ENCODE measurements at regions not wholly inside any gene's neighbourhood (a gene's known extent, or its start where the extent isn't known, plus 50 kb on each side); places are given as distances from the start of the nearest gene placed in this dataset.

DNA sequence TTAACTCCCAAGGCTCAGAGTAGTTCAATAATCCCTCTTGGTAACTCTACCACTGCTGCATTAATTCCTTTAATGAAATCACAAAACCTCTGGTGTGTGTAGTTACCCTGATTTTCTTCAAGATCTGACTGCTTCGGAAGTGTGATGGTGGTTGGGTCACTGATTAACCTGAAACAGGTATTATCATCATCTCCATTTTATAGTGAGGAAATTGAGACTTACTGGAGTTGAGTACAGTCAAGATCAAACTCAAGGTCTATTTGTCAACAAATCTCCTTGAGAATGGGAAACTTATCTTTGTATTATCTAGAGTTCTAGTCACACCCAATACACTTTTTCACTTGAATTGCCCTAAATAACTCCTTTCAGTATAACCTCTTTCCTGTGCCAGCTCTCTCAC is 233.5 kb downstream of the BTG1 start:
- H3K4me3 ChIP-seq (ENCODE audit: low read length in 2 of 2) = no peak overlapping the region
- intact Hi-C loops (cut with micrococcal nuclease) = no loop called here
- no peaks in the 10 kb centered on the region for H3K27me3 Mint-ChIP-seq
- no peak for DNase-seq
- CTCF ChIA-PET (ENCODE audit: partially characterized antibody) = no interaction called here
- peaks cover 4 to 17% (median 12%) of the 10 kb centered on the region in 4 donors for H3K4me1 Mint-ChIP-seq
- H3K9me3 ChIP-seq (ENCODE audit: control insufficient read depth in 1 of 2, low read length in 2 of 2) = no peaks in the 10 kb centered on the region
- H3K27me3 ChIP-seq (ENCODE audit: insufficient read depth, low read length) = no peaks in the 10 kb centered on the region
- H3K4me1 ChIP-seq (ENCODE audit: insufficient read depth, low read length) = no peaks in the 10 kb centered on the region
- POLR2A ChIA-PET (ENCODE audit: partially characterized antibody) = no interaction called here
- no peak overlapping the region for H3K4me3 Mint-ChIP-seq
- no peak overlapping the region for H3K27ac ChIP-seq (ENCODE audit: low read depth, low read length)
- H3K9me3 Mint-ChIP-seq = peaks cover 2 to 7% (median 4%) of the 10 kb centered on the region in 8 donors
- no peaks in the 10 kb centered on the region for H3K36me3 ChIP-seq (ENCODE audit: insufficient read depth, low read length)
- no peak overlapping the region for H3K27ac Mint-ChIP-seq
- no peaks in the 10 kb centered on the region for H3K36me3 Mint-ChIP-seq

DNA sequence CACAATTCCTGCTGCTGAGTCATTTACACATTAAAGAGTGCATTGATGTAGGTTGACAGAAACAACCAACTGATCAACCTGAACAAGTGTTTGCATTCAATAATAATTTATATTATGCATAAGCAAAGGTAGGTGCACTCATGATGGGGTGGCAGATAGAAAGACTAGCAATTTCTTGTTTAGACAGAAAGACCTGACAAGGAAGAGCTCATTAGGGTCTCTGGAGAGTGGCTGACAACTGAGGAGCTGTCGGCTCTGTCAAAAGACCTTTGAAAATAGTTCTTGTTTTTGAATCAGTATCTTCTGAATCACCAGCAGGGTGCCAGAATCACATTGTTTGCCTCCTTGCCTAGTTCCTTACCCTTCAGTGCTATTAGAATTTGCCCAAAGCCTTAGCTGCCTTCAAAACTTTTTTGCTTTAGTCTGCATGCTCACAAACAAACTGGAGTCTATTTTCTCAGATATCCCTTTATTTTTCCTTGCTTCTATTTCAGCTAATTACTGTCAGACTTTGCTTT is 234.7 kb downstream of the BTG1 start:
- H3K4me3 Mint-ChIP-seq = no peak overlapping the region
- no peak overlapping the region for H3K27ac ChIP-seq (ENCODE audit: low read depth, low read length)
- no peaks in the 10 kb centered on the region for H3K4me1 ChIP-seq (ENCODE audit: insufficient read depth, low read length)
- H3K9me3 ChIP-seq (ENCODE audit: control insufficient read depth in 1 of 2, low read length in 2 of 2) = no peaks in the 10 kb centered on the region
- ChIA-PET POLR2A (ENCODE audit: partially characterized antibody) (interaction anchor here (0.8 to 1.0 kb wide), 3 partner anchors 32 to 232 kb away, joined by 3 to 4 read pairs (median 3); no protein-coding TSS in a partner anchor), CTCF (ENCODE audit: partially characterized antibody) (interaction anchor here (1.0 to 1.1 kb wide), 2 partner anchors 34 to 99 kb away, joined by 3 to 4 read pairs; no protein-coding TSS in a partner anchor)
- no peak overlapping the region for H3K4me3 ChIP-seq (ENCODE audit: low read length in 2 of 2)
- peaks cover 4 to 17% (median 12%) of the 10 kb centered on the region in 4 donors for H3K4me1 Mint-ChIP-seq
- H3K27ac Mint-ChIP-seq = peak overlapping the region in 2 of 7 donors; percentile 43 to 68
- intact Hi-C loops (cut with micrococcal nuclease) = no loop called here
- H3K27me3 ChIP-seq (ENCODE audit: insufficient read depth, low read length) = no peaks in the 10 kb centered on the region
- no peaks in the 10 kb centered on the region for H3K36me3 Mint-ChIP-seq
- no peaks in the 10 kb centered on the region for H3K27me3 Mint-ChIP-seq
- DNase-seq = no peak
- no peaks in the 10 kb centered on the region for H3K36me3 ChIP-seq (ENCODE audit: insufficient read depth, low read length)
- H3K9me3 Mint-ChIP-seq = peaks cover 2 to 8% (median 5%) of the 10 kb centered on the region in 8 donors

GRCh38 chr12:91902860-91903683 is 242.6 kb downstream of the BTG1 start:
- peak overlapping the region in 4 of 7 donors; percentile 5 to 42 (median 19) for H3K27ac Mint-ChIP-seq
- peaks cover 20 to 37% (median 25%) of the 10 kb centered on the region in 4 donors for H3K4me1 Mint-ChIP-seq
- H3K4me1 ChIP-seq (ENCODE audit: insufficient read depth, low read length) = peaks cover 14% of the 10 kb centered on the region
- no peaks in the 10 kb centered on the region for H3K36me3 ChIP-seq (ENCODE audit: insufficient read depth, low read length)
- peaks cover 0 to 27% (median 12%) of the 10 kb centered on the region in 8 donors for H3K9me3 Mint-ChIP-seq
- ChIA-PET POLR2A (ENCODE audit: partially characterized antibody) (no interaction called here), CTCF (ENCODE audit: partially characterized antibody) (interaction anchor here (1.5 kb wide), 1 partner anchor 91 kb away, joined by 4 read pairs; no protein-coding TSS in a partner anchor)
- no peaks in the 10 kb centered on the region for H3K27me3 ChIP-seq (ENCODE audit: insufficient read depth, low read length)
- intact Hi-C loops (cut with micrococcal nuclease) = no loop called here
- H3K27ac ChIP-seq (ENCODE audit: low read depth, low read length) = no peak overlapping the region
- H3K4me3 Mint-ChIP-seq = peak overlapping the region in 4 of 8 donors; percentile 2 to 32 (median 10)
- no peak overlapping the region for H3K4me3 ChIP-seq (ENCODE audit: low read length in 2 of 2)
- DNase-seq = no peak
- H3K9me3 ChIP-seq (ENCODE audit: control insufficient read depth in 1 of 2, low read length in 2 of 2) = no peaks in the 10 kb centered on the region
- H3K36me3 Mint-ChIP-seq = peaks cover 0 to 20% of the 10 kb centered on the region in 2 donors
- no peaks in the 10 kb centered on the region for H3K27me3 Mint-ChIP-seq

GRCh38 chr12:91901381-91902074 is 244.1 kb downstream of the BTG1 start:
- H3K27me3 Mint-ChIP-seq = no peaks in the 10 kb centered on the region
- Histone ChIP-seq H3K27ac (ENCODE audit: low read depth, low read length) (no peak overlapping the region), H3K4me3 (ENCODE audit: low read length in 2 of 2) (no peak overlapping the region), H3K27me3 (ENCODE audit: insufficient read depth, low read length) (no peaks in the 10 kb centered on the region), H3K4me1 (ENCODE audit: insufficient read depth, low read length) (peaks cover 14% of the 10 kb centered on the region), H3K36me3 (ENCODE audit: insufficient read depth, low read length) (no peaks in the 10 kb centered on the region), H3K9me3 (ENCODE audit: control insufficient read depth in 1 of 2, low read length in 2 of 2) (no peaks in the 10 kb centered on the region)
- H3K27ac Mint-ChIP-seq = peak overlapping the region in 3 of 7 donors; percentile 16 to 76 (median 69)
- peaks cover 20 to 37% (median 27%) of the 10 kb centered on the region in 4 donors for H3K4me1 Mint-ChIP-seq
- H3K36me3 Mint-ChIP-seq = peaks cover 0 to 24% of the 10 kb centered on the region in 2 donors
- CTCF ChIA-PET (ENCODE audit: partially characterized antibody) = no interaction called here
- intact Hi-C loops (cut with micrococcal nuclease) = no loop called here
- H3K4me3 Mint-ChIP-seq = no peak overlapping the region
- no peak for DNase-seq
- H3K9me3 Mint-ChIP-seq = peaks cover 0 to 27% (median 14%) of the 10 kb centered on the region in 8 donors
- POLR2A ChIA-PET (ENCODE audit: partially characterized antibody) = interaction anchor here (1.2 to 1.3 kb wide), 2 partner anchors 24 to 242 kb away, joined by 3 read pairs; no protein-coding TSS in a partner anchor

- H3K4me3 Mint-ChIP-seq = no peak overlapping the region
- no peaks in the 10 kb centered on the region for H3K27me3 Mint-ChIP-seq
- H3K4me3 ChIP-seq (ENCODE audit: low read length in 2 of 2) = no peak overlapping the region
- ChIA-PET CTCF (ENCODE audit: partially characterized antibody) (no interaction called here), POLR2A (ENCODE audit: partially characterized antibody) (interaction anchor here (1.2 to 1.3 kb wide), 2 partner anchors 24 to 243 kb away, joined by 3 read pairs; no protein-coding TSS in a partner anchor)
- peaks cover 0 to 27% (median 14%) of the 10 kb centered on the region in 8 donors for H3K9me3 Mint-ChIP-seq
- H3K27ac ChIP-seq (ENCODE audit: low read depth, low read length) = no peak overlapping the region
- H3K36me3 Mint-ChIP-seq = peaks cover 0 to 24% of the 10 kb centered on the region in 2 donors
- H3K4me1 Mint-ChIP-seq = peaks cover 20 to 37% (median 27%) of the 10 kb centered on the region in 4 donors
- H3K27me3 ChIP-seq (ENCODE audit: insufficient read depth, low read length) = no peaks in the 10 kb centered on the region
- no peak overlapping the region for H3K27ac Mint-ChIP-seq
- no peaks in the 10 kb centered on the region for H3K9me3 ChIP-seq (ENCODE audit: control insufficient read depth in 1 of 2, low read length in 2 of 2)
- DNase-seq = no peak
- intact Hi-C loops (cut with micrococcal nuclease) = no loop called here
- peaks cover 14% of the 10 kb centered on the region for H3K4me1 ChIP-seq (ENCODE audit: insufficient read depth, low read length)
- no peaks in the 10 kb centered on the region for H3K36me3 ChIP-seq (ENCODE audit: insufficient read depth, low read length)
Measured at GRCh38 chr12:91900971-91901370, 244.7 kb downstream of the BTG1 start.

DNA sequence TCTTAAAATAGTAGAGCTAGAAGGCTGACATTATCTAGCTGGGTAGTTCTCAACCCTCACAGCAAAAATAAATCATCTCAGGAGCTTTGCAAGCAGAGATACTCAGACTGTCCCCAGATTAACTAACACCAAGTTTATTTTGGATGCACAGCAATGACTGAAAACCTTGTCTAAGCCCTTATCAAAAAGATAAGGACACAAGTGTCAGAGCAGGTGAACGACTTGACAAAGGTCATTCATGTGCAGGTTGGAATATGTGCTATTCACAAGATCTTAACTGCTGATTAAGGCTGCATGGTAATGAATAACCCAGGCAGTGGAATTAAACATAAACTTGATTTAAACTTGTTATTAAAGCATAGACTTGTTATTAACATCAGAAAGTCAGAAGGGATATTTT is 246.6 kb downstream of the BTG1 start:
- POLR2A ChIA-PET (ENCODE audit: partially characterized antibody) = interaction anchor here (1.4 to 4.4 kb wide), 3 partner anchors 18 to 245 kb away, joined by 4 to 15 read pairs (median 5); no protein-coding TSS in a partner anchor
- Histone ChIP-seq H3K27me3 (ENCODE audit: insufficient read depth, low read length) (no peaks in the 10 kb centered on the region), H3K4me1 (ENCODE audit: insufficient read depth, low read length) (peaks cover 3% of the 10 kb centered on the region), H3K9me3 (ENCODE audit: control insufficient read depth in 1 of 2, low read length in 2 of 2) (no peaks in the 10 kb centered on the region), H3K27ac (ENCODE audit: low read depth, low read length) (no peak overlapping the region), H3K36me3 (ENCODE audit: insufficient read depth, low read length) (no peaks in the 10 kb centered on the region), H3K4me3 (ENCODE audit: low read length in 2 of 2) (no peak overlapping the region)
- no peak overlapping the region for H3K4me3 Mint-ChIP-seq
- peaks cover 0 to 27% (median 14%) of the 10 kb centered on the region in 8 donors for H3K9me3 Mint-ChIP-seq
- peaks cover 9 to 21% (median 16%) of the 10 kb centered on the region in 4 donors for H3K4me1 Mint-ChIP-seq
- H3K27ac Mint-ChIP-seq = no peak overlapping the region
- CTCF ChIA-PET (ENCODE audit: partially characterized antibody) = interaction anchor here (0.7 to 1.6 kb wide), 4 partner anchors 8 to 88 kb away, joined by 3 to 5 read pairs (median 3); no protein-coding TSS in a partner anchor
- intact Hi-C loops (cut with micrococcal nuclease) = no loop called here
- peaks cover 0 to 24% of the 10 kb centered on the region in 2 donors for H3K36me3 Mint-ChIP-seq
- no peak for DNase-seq
- H3K27me3 Mint-ChIP-seq = no peaks in the 10 kb centered on the region

All from CD4-positive, alpha-beta memory T cell (primary cell).